PC-9 (cell line): ENCODE measurements at regions not wholly inside any gene's neighbourhood (a gene's known extent, or its start where the extent isn't known, plus 50 kb on each side); places are given as distances from the start of the nearest gene placed in this dataset.

Experiments used
- BruUV-seq: library from RNA; stranded (reverse); fragments of 400-500 nt; replicated peaks from 2 replicates; lab custom pipeline; 2021; lab: Mats Ljungman, UMichigan
- CTCF ChIA-PET: fragments of 300-600 bp; sonication (Branson Sonifier 250); formaldehyde crosslinking; loops from one replicate; lab custom pipeline; 2022; ENCODE audit warnings: antibody characterized with exemption; lab: Charles Lee
- POLR2A ChIA-PET: fragments of 300-600 bp; sonication (Branson Sonifier 250); formaldehyde crosslinking; loops from one replicate; lab custom pipeline; 2022; ENCODE audit warnings: antibody characterized with exemption; ENCODE audit not compliant: unreplicated experiment; lab: Charles Lee
- DNase-seq, 2 experiments: peaks; one replicate each; pipeline versions ENCODE4 v3.0.0 to v3.0.0-alpha.2; 2015 to 2022; ENCODE audit warnings: mixed read lengths in 1 of 2
- H2AFZ ChIP-seq: fragments of 200-600 bp; sonication (generic); 2 replicates; pipeline ENCODE4 v1.8.1; 2017; ENCODE audit warnings: antibody characterized with exemption
- H3F3A ChIP-seq: fragments of 200-600 bp; sonication (generic); 2 replicates; pipeline ENCODE4 v1.8.1; 2017; ENCODE audit warnings: antibody characterized with exemption, mild to moderate bottlenecking, low read depth; ENCODE audit not compliant: insufficient read depth
- H3K27ac ChIP-seq: fragments of 200-600 bp; sonication (generic); 2 replicates; pipeline ENCODE4 v1.6.1; 2016; ENCODE audit warnings: mixed run types
- H3K27me3 ChIP-seq: fragments of 200-600 bp; sonication (generic); 2 replicates; pipeline ENCODE4 v1.6.1; 2016; ENCODE audit warnings: low read depth, mixed run types; ENCODE audit not compliant: insufficient read depth
- H3K36me3 ChIP-seq: fragments of 200-600 bp; sonication (generic); 2 replicates; pipeline ENCODE4 v1.6.1; 2016; ENCODE audit warnings: low read depth, mixed run types
- H3K4me1 ChIP-seq: fragments of 200-600 bp; sonication (generic); replicated peaks from 2 replicates; pipeline ENCODE4 v1.6.1; 2016; ENCODE audit warnings: mixed run types; ENCODE audit not compliant: insufficient read depth
- H3K4me2 ChIP-seq: fragments of 200-600 bp; sonication (generic); 2 replicates; pipeline ENCODE4 v1.6.1; 2017; ENCODE audit warnings: mixed run types
- H3K4me3 ChIP-seq: fragments of 200-600 bp; sonication (generic); 2 replicates; pipeline ENCODE4 v1.6.1; 2016; ENCODE audit warnings: mixed run types
- H3K79me2 ChIP-seq: fragments of 200-600 bp; sonication (generic); 2 replicates; pipeline ENCODE4 v1.6.1; 2017; ENCODE audit warnings: low read depth, mixed run types
- H3K9me2 ChIP-seq: fragments of 200-600 bp; sonication (generic); 2 replicates; pipeline ENCODE4 v1.8.1; 2017; ENCODE audit warnings: mild to moderate bottlenecking; ENCODE audit not compliant: insufficient read depth
- H3K9me3 ChIP-seq: fragments of 200-600 bp; sonication (generic); 2 replicates; pipeline ENCODE4 v1.8.1; 2016; ENCODE audit warnings: low read depth; ENCODE audit not compliant: insufficient read depth
- H4K20me1 ChIP-seq: fragments of 200-600 bp; sonication (generic); 2 replicates; pipeline ENCODE4 v1.8.1; 2017; ENCODE audit not compliant: insufficient read depth
- CTCF ChIP-seq: fragments of 200-600 bp; sonication (generic); conservative IDR thresholded peaks from 2 replicates; pipeline ENCODE4 v1.6.1; 2017; ENCODE audit warnings: mixed run types, antibody characterized with exemption, mild to moderate bottlenecking, moderate library complexity
- EZH2 ChIP-seq: fragments of 200-600 bp; sonication (generic); IDR thresholded peaks from 2 replicates; pipeline ENCODE4 v1.8.0; 2017; ENCODE audit warnings: antibody characterized with exemption, low read depth
- intact Hi-C: fragments of 100-400 bp; cut with micrococcal nuclease; formaldehyde crosslinking; loops from one replicate; pipeline ENCODE4 v1.10.0; 2022; ENCODE audit not compliant: unreplicated experiment

GRCh38 chr16:50908468-50908867 lies 166.6 kb downstream of the CYLD start:
- no peaks in the 10 kb centered on the region for H3K4me1 ChIP-seq
- peaks cover 53% of the 10 kb centered on the region for H3K27me3 ChIP-seq
- no peak overlapping the region for H3K4me3 ChIP-seq
- H3K79me2 ChIP-seq: no peaks in the 10 kb centered on the region
- no peak overlapping the region for H3K27ac ChIP-seq
- no peaks in the 10 kb centered on the region for H3K36me3 ChIP-seq
- H4K20me1 ChIP-seq: no peaks in the 10 kb centered on the region
- BruUV-seq: no TSS peak
- no peaks in the 10 kb centered on the region for H3K9me3 ChIP-seq
- POLR2A ChIA-PET: no interaction called here
- TF ChIP-seq CTCF (no peak), EZH2 (no peak)
- no peak overlapping the region for H2AFZ ChIP-seq
- CTCF ChIA-PET: no interaction called here
- no peaks in the 10 kb centered on the region for H3K9me2 ChIP-seq
- H3K4me2 ChIP-seq: no peak overlapping the region
- DNase-seq: no peak
- H3F3A ChIP-seq: no peaks in the 10 kb centered on the region
- intact Hi-C loops: no loop called here

GRCh38 chr16:50906454-50906853 lies 164.6 kb downstream of the CYLD start:
- no peaks in the 10 kb centered on the region for H3F3A ChIP-seq
- CTCF ChIA-PET: no interaction called here
- H3K27me3 ChIP-seq: peaks cover 46% of the 10 kb centered on the region
- intact Hi-C loops: no loop called here
- H2AFZ ChIP-seq: no peak overlapping the region
- no peak for TF ChIP-seq EZH2
- POLR2A ChIA-PET: no interaction called here
- no peaks in the 10 kb centered on the region for H3K36me3 ChIP-seq
- H3K9me2 ChIP-seq: no peaks in the 10 kb centered on the region
- no peaks in the 10 kb centered on the region for H3K79me2 ChIP-seq
- H3K9me3 ChIP-seq: no peaks in the 10 kb centered on the region
- no peak overlapping the region for H3K27ac ChIP-seq
- H3K4me2 ChIP-seq: no peak overlapping the region
- no TSS peak for BruUV-seq
- H3K4me1 ChIP-seq: no peaks in the 10 kb centered on the region
- H4K20me1 ChIP-seq: no peaks in the 10 kb centered on the region
- no peak for DNase-seq
- H3K4me3 ChIP-seq: no peak overlapping the region

- Histone ChIP-seq H3K27me3 (peaks cover 32% of the 10 kb centered on the region), H3K4me2 (no peak overlapping the region), H3K27ac (no peak overlapping the region), H3K9me3 (no peaks in the 10 kb centered on the region), H3F3A (no peaks in the 10 kb centered on the region), H4K20me1 (no peaks in the 10 kb centered on the region), H2AFZ (no peak overlapping the region), H3K36me3 (no peaks in the 10 kb centered on the region), H3K4me3 (no peak overlapping the region), H3K79me2 (no peaks in the 10 kb centered on the region), H3K9me2 (no peaks in the 10 kb centered on the region), H3K4me1 (no peaks in the 10 kb centered on the region)
- CTCF ChIA-PET: no interaction called here
- POLR2A ChIA-PET: no interaction called here
- TF ChIP-seq CTCF (no peak), EZH2 (no peak)
- intact Hi-C loops: no loop called here
- BruUV-seq: no TSS peak
- no peak for DNase-seq
These were observed 160.6 kb downstream of the CYLD start for GRCh38 chr16:50902457-50902856.

- H3F3A ChIP-seq: no peaks in the 10 kb centered on the region
- intact Hi-C loops: no loop called here
- no TSS peak for BruUV-seq
- no peak overlapping the region for H2AFZ ChIP-seq
- POLR2A ChIA-PET: no interaction called here
- H3K4me1 ChIP-seq: no peaks in the 10 kb centered on the region
- CTCF ChIA-PET: no interaction called here
- TF ChIP-seq CTCF (no peak), EZH2 (no peak)
- no peak for DNase-seq
- no peaks in the 10 kb centered on the region for H3K36me3 ChIP-seq
- no peaks in the 10 kb centered on the region for H3K79me2 ChIP-seq
- no peak overlapping the region for H3K27ac ChIP-seq
- H3K27me3 ChIP-seq: peaks cover 26% of the 10 kb centered on the region
- H3K9me3 ChIP-seq: no peaks in the 10 kb centered on the region
- H3K4me3 ChIP-seq: no peak overlapping the region
- H3K9me2 ChIP-seq: no peaks in the 10 kb centered on the region
- H4K20me1 ChIP-seq: no peaks in the 10 kb centered on the region
- no peak overlapping the region for H3K4me2 ChIP-seq
These were observed 159.2 kb downstream of the CYLD start for GRCh38 chr16:50901062-50901461.
